ENCODE measurements at regions not wholly inside any gene's neighbourhood (a gene's known extent, or its start where the extent isn't known, plus 50 kb on each side); places are given as distances from the start of the nearest gene placed in this dataset.

DNA sequence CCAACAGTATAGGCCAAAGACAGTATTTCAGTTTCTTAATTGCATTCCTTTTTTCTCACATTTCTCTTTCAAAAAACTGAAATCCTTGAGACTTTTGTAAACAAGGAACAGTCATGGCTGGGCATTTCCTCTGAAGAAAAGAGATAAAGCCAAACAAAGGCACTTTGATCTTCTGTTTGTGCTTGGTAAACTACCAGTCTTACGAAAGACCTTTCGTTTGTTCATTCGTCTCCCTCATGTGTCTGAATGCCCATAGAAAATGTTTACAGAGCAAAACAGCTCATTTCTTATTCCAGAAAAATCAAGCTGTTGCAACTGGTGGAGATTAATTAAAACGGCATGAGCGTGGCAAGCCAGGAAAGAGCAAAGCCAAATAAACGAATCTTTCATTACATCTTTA lies 178.0 kb downstream of the GASK1B start:
- TF ChIP-seq EP300 (IDR thresholded peaks at IDR 0.05; ENCODE audit: borderline replicate concordance) (no peak), TAF1 (IDR thresholded peaks at IDR 0.05; ENCODE audit: low read depth) (no peak), YY1 (IDR thresholded peaks at IDR 0.05; ENCODE audit: low read depth) (no peak), CREB1 (IDR thresholded peaks at IDR 0.05; ENCODE audit: low read depth) (no peak), RAD21 (IDR thresholded peaks at IDR 0.05; ENCODE audit: low read depth) (no peak), TEAD4 (IDR thresholded peaks at IDR 0.05) (no peak), TCF12 (IDR thresholded peaks at IDR 0.05; ENCODE audit: low read depth) (no peak), ZBTB7A (IDR thresholded peaks at IDR 0.05; ENCODE audit: low read depth) (no peak), CEBPB (IDR thresholded peaks at IDR 0.05) (no peak), FOXM1 (IDR thresholded peaks at IDR 0.05; ENCODE audit: borderline replicate concordance, low read depth) (no peak), NFIC (IDR thresholded peaks at IDR 0.05) (no peak)
- TF ChIP-seq, protein P1, sequence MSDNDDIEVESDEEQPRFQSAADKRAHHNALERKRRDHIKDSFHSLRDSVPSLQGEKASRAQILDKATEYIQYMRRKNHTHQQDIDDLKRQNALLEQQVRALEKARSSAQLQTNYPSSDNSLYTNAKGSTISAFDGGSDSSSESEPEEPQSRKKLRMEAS (IDR thresholded peaks at IDR 0.05), result no peak
- TF ChIP-seq, protein P2, sequence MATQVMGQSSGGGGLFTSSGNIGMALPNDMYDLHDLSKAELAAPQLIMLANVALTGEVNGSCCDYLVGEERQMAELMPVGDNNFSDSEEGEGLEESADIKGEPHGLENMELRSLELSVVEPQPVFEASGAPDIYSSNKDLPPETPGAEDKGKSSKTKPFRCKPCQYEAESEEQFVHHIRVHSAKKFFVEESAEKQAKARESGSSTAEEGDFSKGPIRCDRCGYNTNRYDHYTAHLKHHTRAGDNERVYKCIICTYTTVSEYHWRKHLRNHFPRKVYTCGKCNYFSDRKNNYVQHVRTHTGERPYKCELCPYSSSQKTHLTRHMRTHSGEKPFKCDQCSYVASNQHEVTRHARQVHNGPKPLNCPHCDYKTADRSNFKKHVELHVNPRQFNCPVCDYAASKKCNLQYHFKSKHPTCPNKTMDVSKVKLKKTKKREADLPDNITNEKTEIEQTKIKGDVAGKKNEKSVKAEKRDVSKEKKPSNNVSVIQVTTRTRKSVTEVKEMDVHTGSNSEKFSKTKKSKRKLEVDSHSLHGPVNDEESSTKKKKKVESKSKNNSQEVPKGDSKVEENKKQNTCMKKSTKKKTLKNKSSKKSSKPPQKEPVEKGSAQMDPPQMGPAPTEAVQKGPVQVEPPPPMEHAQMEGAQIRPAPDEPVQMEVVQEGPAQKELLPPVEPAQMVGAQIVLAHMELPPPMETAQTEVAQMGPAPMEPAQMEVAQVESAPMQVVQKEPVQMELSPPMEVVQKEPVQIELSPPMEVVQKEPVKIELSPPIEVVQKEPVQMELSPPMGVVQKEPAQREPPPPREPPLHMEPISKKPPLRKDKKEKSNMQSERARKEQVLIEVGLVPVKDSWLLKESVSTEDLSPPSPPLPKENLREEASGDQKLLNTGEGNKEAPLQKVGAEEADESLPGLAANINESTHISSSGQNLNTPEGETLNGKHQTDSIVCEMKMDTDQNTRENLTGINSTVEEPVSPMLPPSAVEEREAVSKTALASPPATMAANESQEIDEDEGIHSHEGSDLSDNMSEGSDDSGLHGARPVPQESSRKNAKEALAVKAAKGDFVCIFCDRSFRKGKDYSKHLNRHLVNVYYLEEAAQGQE (IDR thresholded peaks at IDR 0.05; ENCODE audit: low read depth), result no peak
- TF ChIP-seq, protein P3, sequence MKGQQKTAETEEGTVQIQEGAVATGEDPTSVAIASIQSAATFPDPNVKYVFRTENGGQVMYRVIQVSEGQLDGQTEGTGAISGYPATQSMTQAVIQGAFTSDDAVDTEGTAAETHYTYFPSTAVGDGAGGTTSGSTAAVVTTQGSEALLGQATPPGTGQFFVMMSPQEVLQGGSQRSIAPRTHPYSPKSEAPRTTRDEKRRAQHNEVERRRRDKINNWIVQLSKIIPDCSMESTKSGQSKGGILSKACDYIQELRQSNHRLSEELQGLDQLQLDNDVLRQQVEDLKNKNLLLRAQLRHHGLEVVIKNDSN (IDR thresholded peaks at IDR 0.05), result no peak

All from Ishikawa (cell line).